HG02870 (cell line): ENCODE measurements at regions not wholly inside any gene's neighbourhood (a gene's known extent, or its start where the extent isn't known, plus 50 kb on each side); places are given as distances from the start of the nearest gene placed in this dataset.

ENCODE experiments used
- ATAC-seq: cut with Tn5 transposase; IDR thresholded peaks from one replicate; pipeline ENCODE4 v1.9.1; 2021; ENCODE audit warnings: mild to moderate bottlenecking, moderate library complexity; ENCODE audit not compliant: unreplicated experiment

DNA sequence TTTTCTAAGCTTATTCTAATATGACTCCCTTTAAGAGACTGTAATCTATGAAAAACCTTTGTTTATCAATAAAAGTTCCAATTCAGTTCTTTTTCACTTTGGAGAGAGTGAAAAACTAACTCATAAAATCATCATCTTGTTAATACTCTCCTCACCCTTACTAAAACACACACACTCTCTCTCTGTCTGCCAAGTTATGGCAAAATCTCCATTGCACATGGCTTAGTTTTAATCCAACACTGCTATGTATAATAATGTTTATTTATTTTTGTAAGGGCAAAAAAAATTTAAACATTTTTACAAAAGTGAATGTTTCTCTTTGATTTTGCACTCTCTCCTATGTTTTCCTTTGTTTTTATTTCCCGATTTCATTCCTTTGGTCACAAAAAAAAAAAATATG lies 253.2 kb downstream of the BMP7 start:
- ATAC-seq = no peak

- no peak for ATAC-seq
Measured at GRCh38 chr20:57013741-57014140, 252.7 kb downstream of the BMP7 start.

- ATAC-seq = no peak
Measured at GRCh38 chr20:57020364-57020763, 246.1 kb downstream of the BMP7 start.

DNA sequence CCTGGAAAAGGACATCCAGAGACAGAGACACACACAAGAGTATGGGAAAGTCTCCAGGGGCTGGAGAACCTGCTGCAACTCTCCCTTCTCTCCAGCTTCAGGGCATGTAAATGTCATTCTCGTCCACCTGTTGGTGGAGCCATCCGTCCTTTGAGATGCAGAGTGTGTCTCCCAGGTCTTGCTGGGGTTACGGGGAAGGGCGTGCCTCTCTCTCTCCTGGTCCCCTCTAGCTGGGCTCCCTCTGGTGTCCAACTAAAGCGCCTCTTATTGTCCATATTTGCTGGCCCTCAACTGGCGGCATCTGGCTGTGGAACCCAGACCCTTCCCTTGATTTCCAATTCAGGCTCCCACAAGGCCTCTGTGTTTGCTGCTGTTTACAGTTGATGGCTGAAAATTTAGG lies 244.1 kb downstream of the BMP7 start:
- no peak for ATAC-seq

DNA sequence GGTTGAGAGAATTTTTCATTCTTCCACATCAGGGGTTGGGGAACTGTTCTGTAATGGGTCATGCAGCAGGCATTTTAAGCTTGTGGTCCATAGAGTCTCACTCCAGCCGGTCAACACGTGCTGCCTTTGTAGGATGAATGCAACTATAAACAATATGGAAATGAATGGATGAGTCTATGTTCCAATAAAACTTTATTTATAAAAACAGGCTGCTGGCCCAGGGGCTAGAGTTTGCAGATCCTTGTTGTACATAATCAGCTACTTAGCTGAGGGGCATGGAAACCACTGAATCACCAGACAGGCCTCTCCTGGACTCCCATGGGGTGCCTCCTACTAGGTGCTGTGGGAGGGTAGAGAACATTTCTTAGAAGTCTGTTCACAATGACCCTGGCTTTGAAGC lies 243.4 kb downstream of the BMP7 start:
- no peak for ATAC-seq

- ATAC-seq = no peak
Measured at GRCh38 chr20:57023997-57024396, 242.4 kb downstream of the BMP7 start.

DNA sequence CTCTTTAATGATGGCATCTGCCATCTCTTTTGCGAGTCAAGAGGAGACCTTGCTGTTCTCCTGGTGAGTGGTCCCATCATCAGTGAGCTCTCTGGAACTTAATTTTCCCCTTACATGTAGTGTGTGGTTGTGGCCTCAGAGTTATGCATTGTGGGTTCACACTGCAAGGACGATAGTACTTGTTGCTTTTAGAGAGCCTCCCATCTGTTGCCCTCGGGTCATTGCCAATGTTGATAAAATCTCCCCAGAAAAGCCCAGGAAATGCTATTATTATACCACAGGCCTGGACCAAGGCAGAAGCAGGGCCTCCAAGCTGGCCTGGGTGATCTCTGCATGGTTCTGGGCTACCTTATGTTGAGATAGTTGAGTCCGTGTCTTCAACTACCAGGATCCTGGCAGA lies 241.6 kb downstream of the BMP7 start:
- no peak for ATAC-seq

- no peak for ATAC-seq
Measured at GRCh38 chr20:57025261-57025660, 241.2 kb downstream of the BMP7 start.

GRCh38 chr20:57025666-57026224 lies 240.7 kb downstream of the BMP7 start:
- ATAC-seq = no peak

DNA sequence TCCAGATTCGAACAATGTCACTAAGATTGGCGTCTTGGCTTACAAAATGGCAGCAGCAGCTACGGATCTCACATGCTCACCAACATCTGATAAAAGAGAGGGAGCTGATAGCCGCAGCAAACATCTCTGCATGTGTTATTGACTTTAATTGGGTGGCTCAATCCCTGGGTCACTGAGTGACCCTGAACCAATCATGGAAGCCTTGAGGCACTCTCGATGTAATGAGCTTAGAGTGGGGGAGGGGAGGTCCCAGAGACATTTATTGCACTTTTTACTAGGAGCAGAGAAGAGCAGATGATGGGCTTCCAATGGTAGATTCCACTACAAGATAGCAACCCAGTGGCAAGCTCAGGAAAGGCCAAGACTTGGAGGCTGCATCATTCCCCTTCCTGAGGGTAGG lies 238.7 kb downstream of the BMP7 start:
- no peak for ATAC-seq

- ATAC-seq = no peak
Measured at GRCh38 chr20:57030611-57031600, 235.5 kb downstream of the BMP7 start.

DNA sequence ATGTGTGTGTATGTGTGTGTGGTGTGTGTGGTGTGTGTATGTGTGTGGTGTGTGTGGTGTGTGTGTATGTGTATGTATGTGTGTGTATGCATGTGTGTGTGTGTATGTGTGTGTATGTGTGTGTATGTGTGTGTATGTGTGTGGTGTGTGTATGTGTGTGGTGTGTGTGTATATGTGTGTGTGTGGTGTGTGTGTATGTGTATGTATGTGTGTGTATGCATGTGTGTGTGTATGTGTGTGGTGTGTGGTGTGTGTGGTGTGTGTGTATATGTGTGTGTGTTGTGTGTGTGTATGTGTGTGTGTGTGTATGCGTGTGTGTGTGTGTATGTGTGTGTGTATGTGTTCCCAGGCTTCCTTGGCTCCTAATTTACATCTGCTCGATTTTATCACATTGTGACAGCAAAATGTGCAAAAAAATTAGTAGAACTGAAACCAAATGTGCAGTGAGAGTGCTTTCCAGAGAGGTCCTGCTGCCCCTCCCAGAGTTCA lies 234.5 kb downstream of the BMP7 start:
- no peak for ATAC-seq

GRCh38 chr20:57032847-57033246 lies 233.6 kb downstream of the BMP7 start:
- ATAC-seq = no peak

GRCh38 chr20:57034001-57034400 lies 232.4 kb downstream of the BMP7 start:
- ATAC-seq = no peak

DNA sequence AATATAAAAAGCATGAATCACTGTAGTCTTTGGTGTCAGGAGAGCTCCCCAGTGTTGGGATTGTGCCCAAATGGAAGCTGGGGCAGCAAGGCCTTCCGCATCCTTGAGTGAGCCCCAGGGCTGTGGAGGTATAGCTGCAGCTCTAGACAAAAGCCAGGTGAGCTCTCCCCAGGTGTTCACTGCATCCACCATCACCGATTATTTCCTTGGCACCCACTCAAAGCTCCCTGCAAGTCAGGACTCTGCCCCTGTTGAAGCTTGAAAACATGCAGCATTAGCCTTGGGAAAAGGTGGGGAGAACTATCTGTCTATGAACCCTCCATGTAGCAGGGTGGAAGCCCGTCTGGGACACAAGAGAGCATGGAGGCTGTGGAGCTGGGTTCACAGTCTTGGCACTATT lies 228.8 kb downstream of the BMP7 start:
- ATAC-seq = no peak

DNA sequence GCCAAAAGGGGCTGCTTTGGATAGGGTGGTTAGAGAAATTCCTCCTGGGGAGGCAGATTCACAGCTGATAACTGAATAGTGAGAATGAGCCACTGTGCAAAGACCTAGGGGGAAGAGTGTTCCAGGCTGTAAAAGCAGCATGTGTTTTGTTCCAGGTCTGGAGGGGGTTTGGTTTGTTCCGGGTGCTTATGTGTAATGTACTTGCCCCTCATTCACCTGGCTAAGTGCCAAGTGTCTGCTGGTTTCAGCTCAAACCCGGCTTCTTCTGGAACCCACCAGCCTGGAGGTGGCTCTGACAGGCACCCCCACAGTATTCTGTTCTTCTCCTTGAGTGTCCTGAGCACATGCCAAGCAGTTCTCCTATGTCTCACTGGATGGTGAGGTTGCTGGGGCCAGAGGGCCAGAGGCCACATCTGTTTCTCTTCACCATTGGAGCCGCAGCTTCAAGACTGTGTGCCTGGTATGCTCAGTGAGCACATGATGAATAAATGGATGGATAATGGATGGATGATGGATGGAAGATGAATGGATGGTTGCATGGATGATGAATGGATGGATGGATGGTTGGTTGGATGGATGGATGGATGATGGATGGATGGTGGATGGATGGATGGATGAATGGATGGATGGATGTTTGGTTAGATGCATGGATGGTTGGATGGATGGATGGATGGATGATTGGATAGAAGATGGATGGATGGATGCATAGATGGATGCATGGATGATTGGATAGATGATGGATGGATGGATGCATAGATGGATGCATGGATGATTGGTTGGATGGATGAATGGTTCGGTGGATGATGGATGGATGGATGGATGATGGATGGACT lies 227.6 kb downstream of the BMP7 start:
- ATAC-seq = no peak

DNA sequence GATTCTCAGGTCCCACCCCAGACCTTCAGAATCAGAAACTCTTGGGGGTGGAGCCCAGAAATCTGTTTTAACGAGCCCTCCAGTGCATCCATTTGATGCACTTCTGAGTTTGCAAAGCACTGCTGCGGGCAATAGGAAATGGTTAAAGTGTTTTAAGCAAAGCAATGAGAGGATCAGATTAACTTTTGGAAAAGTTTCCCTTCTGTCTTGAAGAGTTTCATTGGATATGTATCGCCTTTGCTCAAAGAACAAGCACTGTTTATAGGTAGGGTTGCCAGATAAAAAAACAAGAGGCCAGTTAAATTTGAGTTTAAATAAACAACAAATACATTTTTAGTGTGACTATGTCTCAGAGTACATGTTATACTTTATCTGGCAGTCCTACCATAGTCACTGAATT lies 226.0 kb downstream of the BMP7 start:
- ATAC-seq = no peak

DNA sequence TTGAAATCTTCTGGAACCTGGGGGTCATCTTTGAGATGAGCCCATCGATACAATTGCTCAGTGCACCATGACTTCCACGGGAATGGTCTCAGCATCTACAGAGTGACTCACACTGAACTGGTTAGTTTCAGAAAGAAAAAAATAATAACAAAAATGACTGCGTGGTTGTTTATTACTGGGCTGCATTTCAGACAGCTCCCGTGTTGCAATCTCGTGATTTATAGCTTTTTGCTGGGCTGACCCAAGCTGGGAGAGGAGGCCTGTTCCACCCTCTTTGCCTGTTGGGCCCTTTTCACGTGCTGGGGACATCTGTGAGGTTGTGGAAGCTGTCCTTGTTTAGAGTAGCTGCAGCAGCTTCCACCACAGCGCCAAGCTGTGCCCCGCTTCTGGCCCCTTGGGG lies 225.5 kb downstream of the BMP7 start:
- no peak for ATAC-seq

- ATAC-seq = no peak
Measured at GRCh38 chr20:57043091-57043490, 223.3 kb downstream of the BMP7 start.

DNA sequence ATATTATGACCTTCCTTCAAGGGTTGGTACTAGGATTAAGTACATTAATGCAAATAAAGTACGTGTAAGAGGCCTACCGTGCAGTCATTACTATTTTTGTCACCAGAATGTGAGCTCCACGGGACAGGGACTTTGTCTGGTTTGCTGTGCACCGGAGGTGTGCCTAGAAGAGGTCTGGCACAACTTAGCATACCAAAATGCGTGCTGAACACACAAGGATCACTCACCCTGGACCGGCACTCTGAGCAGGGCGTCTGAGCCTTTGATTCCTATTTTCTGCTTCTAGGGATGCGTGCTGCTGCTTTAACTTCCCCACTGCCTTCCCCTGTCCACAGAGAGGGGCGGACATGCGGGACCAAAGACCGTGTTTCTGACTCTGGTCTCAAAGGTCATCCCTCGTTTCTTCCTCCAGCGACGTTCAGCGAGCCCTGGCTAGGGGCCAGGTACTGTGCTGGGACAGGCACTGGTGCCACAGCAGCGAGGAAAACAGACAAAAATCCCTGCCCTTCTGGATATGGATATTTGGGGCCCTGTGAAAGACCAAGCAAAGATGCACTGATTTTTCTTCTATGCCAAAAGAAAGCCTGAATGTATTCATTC lies 222.7 kb downstream of the BMP7 start:
- no peak for ATAC-seq
